GM12875 (cell line): ENCODE measurements at regions not wholly inside any gene's neighbourhood (a gene's known extent, or its start where the extent isn't known, plus 50 kb on each side); places are given as distances from the start of the nearest gene placed in this dataset.

Experiments
- H3K4me3 ChIP-seq: one replicate; pipeline ENCODE4 v1.5.1; 2011; ENCODE audit warnings: low read depth, low read length, control low read depth
- CTCF ChIP-seq: IDR thresholded peaks from 2 replicates; pipeline ENCODE4 v1.5.1; 2011; ENCODE audit warnings: low read depth, mild to moderate bottlenecking, control low read depth, inconsistent platforms, low read length, moderate library complexity, borderline replicate concordance; ENCODE audit not compliant: insufficient read depth

GRCh38 chr2:58644451-58644850, 403.3 kb upstream of the FANCL start:
- H3K4me3 ChIP-seq = no peak overlapping the region
- no peak for TF ChIP-seq CTCF

GRCh38 chr2:58641001-58641400, 399.9 kb upstream of the FANCL start:
- TF ChIP-seq CTCF = no peak
- no peak overlapping the region for H3K4me3 ChIP-seq

- TF ChIP-seq CTCF = no peak
- no peak overlapping the region for H3K4me3 ChIP-seq
Observed at GRCh38 chr2:58640042-58640441, 398.9 kb upstream of the FANCL start.

- TF ChIP-seq CTCF = no peak
Observed at GRCh38 chr2:58638256-58638805, 397.2 kb upstream of the FANCL start.

GRCh38 chr2:58636872-58637271, 395.7 kb upstream of the FANCL start:
- no peak for TF ChIP-seq CTCF
- H3K4me3 ChIP-seq = no peak overlapping the region

More at GRCh38 chr2:58638256-58638805, 397.2 kb upstream of the FANCL start:
- no peak overlapping the region for H3K4me3 ChIP-seq

- no peak overlapping the region for H3K4me3 ChIP-seq
- TF ChIP-seq CTCF = no peak
Observed at GRCh38 chr2:58635801-58636375, 394.8 kb upstream of the FANCL start.

GRCh38 chr2:58634653-58635370, 393.7 kb upstream of the FANCL start:
- TF ChIP-seq CTCF = no peak
- H3K4me3 ChIP-seq = no peak overlapping the region
